GM19238 (cell line): ENCODE measurements at regions not wholly inside any gene's neighbourhood (a gene's known extent, or its start where the extent isn't known, plus 50 kb on each side); places are given as distances from the start of the nearest gene placed in this dataset.
"Not testable (repeated sequence)": the region's sequence is repeated elsewhere in the genome, so short reads cannot be mapped to it uniquely, and the experiment has no call there.

Experiments
- DNase-seq: peaks from one replicate; pipeline ENCODE4 v3.0.0; 2011; ENCODE audit warnings: low spot score; ENCODE audit not compliant: insufficient read length

DNA sequence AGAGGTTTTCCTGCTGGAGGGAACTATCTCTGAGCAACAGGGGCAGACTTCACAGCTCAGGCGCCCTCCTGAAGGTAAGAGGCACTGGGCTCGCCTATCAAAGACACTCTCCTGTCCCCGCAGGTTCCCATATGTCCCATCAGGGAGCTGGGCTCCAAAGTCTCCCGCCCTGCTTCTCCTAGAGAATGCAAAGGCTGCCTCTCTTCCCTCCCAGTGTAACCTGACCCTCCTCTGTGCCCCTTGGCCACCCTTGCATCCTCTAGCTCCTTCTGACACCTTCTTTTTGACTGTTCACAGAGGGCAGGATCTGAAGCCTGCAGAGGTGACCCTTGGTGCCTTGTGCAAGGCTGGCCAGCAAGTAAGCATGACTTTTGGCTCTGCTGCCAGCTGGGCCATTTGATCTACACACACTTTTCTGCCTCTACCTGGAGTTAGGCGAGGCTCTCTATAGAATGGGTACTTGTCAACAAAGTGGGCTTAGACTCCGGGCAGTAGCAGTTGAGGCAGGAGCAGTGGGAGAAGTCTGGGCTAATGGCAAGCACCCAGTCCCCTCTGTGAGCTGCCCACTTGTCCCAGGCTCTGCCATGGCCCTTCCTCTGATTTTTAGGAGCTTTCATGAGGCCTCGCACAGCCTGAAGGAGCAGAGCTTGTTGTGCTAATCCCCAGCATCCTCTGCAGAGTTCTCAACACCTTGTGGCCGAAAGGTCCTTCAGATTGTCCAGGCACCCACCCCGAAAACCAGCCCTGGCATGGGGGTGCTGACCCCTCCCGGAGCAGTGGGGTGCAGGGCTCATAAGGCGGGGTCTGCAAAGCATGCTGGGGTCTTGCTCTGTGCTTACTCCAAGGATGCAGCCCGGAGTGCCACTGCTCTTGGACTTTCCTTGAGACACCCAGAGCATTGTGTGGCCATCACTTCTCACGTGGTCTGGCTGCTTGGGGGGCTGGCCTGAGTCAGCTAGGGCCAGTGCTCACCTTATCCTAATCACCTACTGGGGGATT, 122.9 kb downstream of the METRNL start:
- DNase-seq, result no peak

DNA sequence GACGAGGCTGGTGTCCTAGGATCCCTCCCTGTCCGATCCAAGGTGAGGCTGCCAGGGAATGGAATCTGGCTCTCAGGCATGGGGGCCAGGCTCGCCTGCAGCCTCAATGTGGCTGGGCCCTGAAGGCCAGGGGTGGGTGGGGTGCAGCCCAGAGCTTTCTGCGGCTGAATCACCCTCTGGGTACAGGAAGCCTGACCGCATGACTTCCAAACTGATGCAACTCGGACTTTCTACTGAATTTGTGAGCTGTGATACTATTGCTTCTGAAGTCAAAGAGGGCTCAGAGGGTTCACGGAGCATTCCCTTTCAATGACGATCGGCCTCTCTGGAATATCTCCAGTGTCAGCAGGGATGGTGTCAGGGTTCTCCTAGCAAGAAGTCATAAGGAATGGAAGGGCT, 123.7 kb downstream of the METRNL start:
- DNase-seq, result no peak

DNA sequence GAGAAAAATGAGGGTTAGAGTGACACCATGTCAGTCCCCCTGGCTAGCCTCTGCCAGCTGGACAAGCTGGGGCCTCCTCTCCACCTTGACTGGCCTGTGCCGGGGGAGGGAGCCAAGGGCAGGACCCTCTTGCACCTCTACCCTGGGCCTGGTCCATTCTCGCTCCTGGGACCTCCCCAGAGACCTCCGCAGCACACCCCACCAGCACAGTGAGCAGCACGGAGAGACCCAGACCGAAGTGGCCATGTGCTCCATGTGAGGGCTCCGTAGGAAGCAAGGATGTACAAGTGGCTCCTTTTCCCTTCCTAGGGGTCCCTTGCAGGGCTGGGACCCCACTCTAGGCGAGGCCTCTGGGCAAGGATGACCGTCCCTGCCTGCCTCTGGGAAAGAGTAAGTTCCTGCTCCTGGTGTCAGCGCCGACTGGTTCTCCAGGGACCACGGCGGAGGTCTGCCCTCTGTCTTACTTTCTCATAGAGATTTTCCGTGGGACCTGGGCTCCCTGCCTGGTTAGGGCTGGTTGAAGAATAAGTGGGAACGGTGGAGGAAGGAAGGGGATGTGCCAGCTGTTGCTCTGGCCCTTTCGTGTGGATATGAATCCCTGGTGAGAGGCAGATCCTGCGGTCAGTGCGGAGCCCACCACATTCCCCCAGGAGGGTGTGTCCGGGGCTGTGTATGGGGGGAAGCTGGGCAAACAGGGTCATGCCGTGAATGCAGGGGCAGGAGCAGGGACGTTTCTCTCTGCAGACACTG, 124.2 kb downstream of the METRNL start:
- no peak for DNase-seq

DNA sequence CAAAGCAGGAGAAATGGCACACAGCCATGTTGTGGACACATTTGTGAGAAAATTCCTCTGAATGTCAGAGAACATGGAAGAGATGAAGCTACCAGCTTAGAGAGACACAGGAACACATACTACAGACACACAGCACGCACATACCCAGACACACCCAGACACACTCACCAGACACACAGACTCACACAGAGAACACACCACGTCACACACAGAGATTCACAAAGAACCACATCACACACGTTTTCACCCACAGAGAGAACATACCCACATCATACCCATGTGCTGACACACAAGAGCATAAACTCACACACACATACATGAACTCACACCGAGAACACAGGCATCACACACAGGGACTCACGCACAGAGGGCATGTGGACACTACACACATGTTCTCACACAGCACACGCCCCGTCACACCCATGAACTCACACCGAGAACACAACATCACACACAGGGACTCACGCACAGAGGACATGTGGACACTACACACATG, 124.9 kb downstream of the METRNL start:
- DNase-seq, result no peak

DNA sequence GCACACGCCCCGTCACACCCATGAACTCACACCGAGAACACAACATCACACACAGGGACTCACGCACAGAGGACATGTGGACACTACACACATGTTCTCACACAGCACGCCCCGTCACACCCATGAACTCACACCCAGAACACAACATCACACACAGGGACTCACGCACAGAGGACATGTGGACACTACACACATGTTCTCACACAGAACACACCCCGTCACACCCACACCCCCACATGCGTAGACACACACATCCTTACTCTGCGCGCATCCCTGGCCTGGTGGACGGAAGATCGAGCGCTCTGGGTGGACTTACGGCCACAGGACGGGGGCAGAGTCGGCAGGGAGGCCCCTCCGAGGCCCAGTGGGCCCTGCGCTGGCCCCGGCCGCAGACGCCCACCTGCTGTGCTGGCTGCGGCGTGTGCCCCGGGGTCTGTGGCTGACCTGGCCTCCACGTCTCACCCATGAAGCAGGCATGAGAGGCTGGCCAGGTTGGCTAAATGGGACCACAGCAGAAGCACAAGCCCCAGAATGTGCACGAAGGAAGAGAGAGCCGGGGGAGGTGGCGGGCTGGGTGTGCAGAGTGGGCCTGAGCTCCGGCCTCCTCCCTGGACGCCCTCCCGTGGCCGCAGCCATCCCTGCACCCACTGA, 125.5 kb downstream of the METRNL start:
- not testable (repeated sequence) for DNase-seq

DNA sequence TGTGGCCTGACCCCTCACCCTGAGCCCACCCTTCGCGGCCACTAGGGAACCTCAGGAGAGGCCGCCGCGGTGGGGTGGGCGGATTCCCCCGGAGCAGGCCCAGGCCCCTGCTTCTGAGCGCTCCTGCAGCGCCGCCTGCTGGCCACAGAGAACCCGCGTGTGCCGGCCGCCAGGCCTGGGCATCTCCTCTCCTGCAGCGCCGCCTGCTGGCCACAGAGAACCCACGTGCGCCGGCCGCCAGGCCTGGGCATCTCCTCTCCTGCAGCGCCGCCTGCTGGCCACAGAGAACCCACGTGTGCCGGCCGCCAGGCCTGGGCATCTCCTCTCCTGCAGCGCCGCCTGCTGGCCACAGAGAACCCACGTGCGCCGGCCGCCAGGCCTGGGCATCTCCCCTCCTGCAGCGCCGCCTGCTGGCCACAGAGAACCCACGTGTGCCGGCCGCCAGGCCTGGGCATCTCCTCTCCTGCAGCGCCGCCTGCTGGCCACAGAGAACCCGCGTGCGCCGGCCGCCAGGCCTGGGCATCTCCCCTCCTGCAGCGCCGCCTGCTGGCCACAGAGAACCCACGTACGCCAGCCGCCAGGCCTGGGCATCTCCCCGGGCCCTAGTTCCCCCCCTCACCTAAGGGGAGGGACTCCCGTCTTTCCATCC, 126.1 kb downstream of the METRNL start:
- DNase-seq, result not testable (repeated sequence)

DNA sequence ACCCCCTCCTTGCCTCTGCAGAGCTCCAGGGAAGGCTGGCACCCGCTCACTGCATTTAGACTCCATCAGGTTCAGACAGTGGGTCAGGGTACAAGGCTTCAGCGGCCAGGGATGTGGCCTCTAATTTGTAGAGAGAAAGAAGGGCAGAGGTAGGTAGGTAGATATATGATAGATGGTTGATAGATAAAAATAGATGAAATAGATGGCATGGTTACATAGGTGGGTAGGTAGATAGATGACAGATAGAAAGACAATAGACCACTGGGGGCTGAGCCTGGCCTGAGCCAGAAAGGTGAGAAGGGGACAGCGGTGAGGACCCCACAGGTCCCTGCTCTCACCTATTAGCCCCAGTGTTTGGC, 126.6 kb downstream of the METRNL start:
- DNase-seq, result not testable (repeated sequence)

DNA sequence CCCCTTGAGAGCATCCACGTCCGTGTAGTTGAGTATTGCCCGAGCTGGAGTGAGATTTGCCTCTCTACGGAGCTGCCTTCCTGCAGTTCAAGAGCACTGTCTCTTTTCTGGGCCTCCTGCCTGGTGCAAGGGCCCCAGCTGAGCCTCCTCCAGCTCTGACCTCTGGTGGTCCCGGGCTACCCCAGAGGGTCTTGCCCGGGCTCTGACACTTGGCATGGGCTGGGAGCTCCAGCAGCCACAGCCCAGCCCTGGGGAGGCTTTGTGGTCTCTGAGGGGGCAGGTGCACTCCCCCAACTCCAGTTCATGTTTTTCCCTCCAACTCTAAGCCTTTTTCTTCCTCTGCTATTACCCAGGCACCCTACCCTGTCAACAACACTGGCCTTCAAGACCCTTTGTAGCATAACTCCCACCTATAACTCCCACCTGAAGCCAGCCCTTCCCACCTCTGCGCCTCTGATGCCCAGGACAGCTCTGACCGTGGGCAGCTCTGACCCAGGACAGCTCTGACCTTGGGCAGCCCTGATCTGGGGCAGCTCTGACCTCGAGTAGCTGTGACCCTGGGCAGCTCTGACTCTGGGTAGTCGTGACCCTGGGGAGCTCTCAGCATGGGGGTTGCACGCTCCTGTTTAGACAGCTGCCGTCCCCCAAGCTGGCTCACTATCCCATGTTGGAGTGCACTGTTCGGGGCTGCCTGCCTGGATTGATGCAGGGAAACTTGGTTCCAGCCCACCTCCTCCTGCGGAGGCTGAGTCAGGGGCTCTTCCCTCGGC, 127.6 kb downstream of the METRNL start:
- DNase-seq, result not testable (repeated sequence)

DNA sequence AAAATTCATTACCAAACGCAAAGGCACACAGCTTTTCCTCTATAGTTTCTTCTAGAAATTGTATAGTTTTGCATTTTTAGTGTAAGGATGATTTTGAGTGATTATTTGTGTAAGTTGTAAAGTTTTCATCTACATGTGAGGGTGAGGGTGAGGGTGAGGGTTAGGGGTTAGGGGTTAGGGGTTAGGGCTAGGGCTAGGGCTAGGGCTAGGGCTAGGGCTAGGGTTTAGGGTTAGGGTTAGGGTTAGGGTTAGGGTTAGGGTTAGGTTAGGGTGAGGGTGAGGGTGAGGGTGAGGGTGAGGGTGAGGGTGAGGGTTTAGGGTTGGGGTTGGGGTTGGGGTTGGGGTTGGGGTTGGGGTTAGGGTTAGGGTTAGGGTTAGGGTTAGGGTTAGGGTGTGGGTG, 167.6 kb downstream of the METRNL start:
- DNase-seq, result not testable (repeated sequence)
